Left lung (tissue), 4 donors: ENCODE measurements at regions not wholly inside any gene's neighbourhood (a gene's known extent, or its start where the extent isn't known, plus 50 kb on each side); places are given as distances from the start of the nearest gene placed in this dataset.

Experiments used
- ATAC-seq: fragments of 200-7000 bp; cut with Tn5 transposase; one replicate; pipeline ENCODE4 v1.9.1; 2020; ENCODE audit warnings: moderate library complexity
- DNase-seq, 4 donors: peaks; one replicate each; pipeline ENCODE4 v3.0.0-alpha.2; 2013 to 2020
- H3K27ac ChIP-seq, 2 donors: fragments of 200-600 bp; sonication (generic) in 1 of 2; one replicate each; pipeline versions ENCODE4 v1.5.0 to v1.8.0; 2020 to 2021
- H3K27me3 ChIP-seq, 2 donors: fragments of 200-600 bp; sonication (generic) in 1 of 2; one replicate each; pipeline versions ENCODE4 v1.5.0 to v1.8.0; 2020 to 2021
- H3K36me3 ChIP-seq, 2 donors: fragments of 200-600 bp; sonication (generic) in 1 of 2; one replicate each; pipeline versions ENCODE4 v1.5.0 to v1.8.0; 2020 to 2021
- H3K4me1 ChIP-seq, 2 donors: fragments of 200-600 bp; one replicate each; pipeline ENCODE4 v1.8.0; 2021
- H3K4me3 ChIP-seq, 2 donors: fragments of 200-600 bp; sonication (generic) in 1 of 2; one replicate each; pipeline versions ENCODE4 v1.5.0 to v1.8.0; 2020 to 2021; ENCODE audit warnings: mild to moderate bottlenecking in 1 of 2
- H3K9me3 ChIP-seq, 2 donors: fragments of 200-600 bp; sonication (generic) in 1 of 2; one replicate each; pipeline versions ENCODE4 v1.5.0 to v1.8.0; 2020 to 2021
- CTCF ChIP-seq, 2 donors: fragments of 200-600 bp; sonication (generic) in 1 of 2; IDR thresholded peaks; one replicate each; pipeline versions ENCODE4 v1.5.0 to v1.8.0; 2021; ENCODE audit warnings: antibody characterized with exemption in 2 of 2
- intact Hi-C, 2 donors: fragments of 100-400 bp; cut with DNase I; formaldehyde crosslinking; loops; one replicate each; pipeline versions ENCODE4 v1.11.2 to v1.14.2; 2022
- donor health status: DM: no; HTN: yes; CAD: no.
- donor health status: DM: no; HTN: no; CAD: no.

DNA sequence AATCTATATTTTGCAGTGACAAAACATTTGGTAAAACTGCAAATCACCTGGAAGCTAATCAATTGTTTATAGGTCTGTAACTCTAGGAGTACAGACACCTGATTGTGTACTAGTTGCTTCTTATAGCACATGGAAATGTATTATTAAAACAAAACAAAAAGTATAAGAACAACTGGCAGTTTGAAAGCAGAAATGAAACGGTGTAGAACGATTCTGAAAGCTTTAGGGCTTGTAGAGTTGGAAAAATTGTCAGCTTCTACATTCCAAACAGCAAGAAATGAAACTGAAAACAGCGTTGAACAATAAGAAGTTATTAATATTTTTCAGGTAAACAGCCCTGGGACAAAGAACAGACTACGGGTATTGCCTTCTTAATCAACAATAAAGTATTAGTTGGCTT is 273.3 kb downstream of the OLFM3 start:
- DNase-seq = no peak
- peaks cover 0 to 3% of the 10 kb centered on the region in 2 donors for H3K9me3 ChIP-seq
- no peaks in the 10 kb centered on the region for H3K36me3 ChIP-seq
- no peak for TF ChIP-seq CTCF (IDR thresholded peaks at IDR 0.05)
- H3K27me3 ChIP-seq = no peaks in the 10 kb centered on the region
- H3K27ac ChIP-seq = no peak overlapping the region
- no peak for ATAC-seq
- H3K4me3 ChIP-seq = no peak overlapping the region
- intact Hi-C loops = no loop called here
- no peaks in the 10 kb centered on the region for H3K4me1 ChIP-seq

GRCh38 chr1:101728029-101728428 is 268.7 kb downstream of the OLFM3 start:
- Histone ChIP-seq H3K4me3 (no peak overlapping the region), H3K36me3 (no peaks in the 10 kb centered on the region), H3K27ac (no peak overlapping the region), H3K9me3 (peaks cover 0 to 3% of the 10 kb centered on the region in 2 donors), H3K27me3 (no peaks in the 10 kb centered on the region), H3K4me1 (no peaks in the 10 kb centered on the region)
- DNase-seq (no peak), ATAC-seq (no peak)
- intact Hi-C loops = no loop called here
- TF ChIP-seq CTCF (IDR thresholded peaks at IDR 0.05) = no peak

DNA sequence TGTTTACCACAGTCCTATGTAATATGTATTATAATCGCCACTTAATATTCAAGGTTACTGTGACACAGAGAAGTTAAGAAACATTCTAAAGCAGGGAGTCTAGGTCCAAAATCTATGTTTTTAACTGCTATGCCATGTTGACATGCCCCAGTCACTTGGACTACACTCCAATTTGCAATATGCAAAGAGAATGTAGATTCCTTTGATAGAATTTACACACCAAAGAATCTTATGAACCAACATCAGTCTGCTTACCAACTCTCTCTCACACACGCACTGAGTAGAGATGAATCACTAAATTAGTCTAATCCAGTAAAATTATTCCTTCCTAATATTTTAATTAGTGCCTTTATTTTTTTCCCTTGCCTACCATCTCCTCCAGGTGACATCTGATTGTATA is 266.2 kb downstream of the OLFM3 start:
- Histone ChIP-seq H3K4me3 (no peak overlapping the region), H3K9me3 (no peaks in the 10 kb centered on the region), H3K4me1 (no peaks in the 10 kb centered on the region), H3K27ac (no peak overlapping the region), H3K36me3 (no peaks in the 10 kb centered on the region), H3K27me3 (no peaks in the 10 kb centered on the region)
- intact Hi-C loops = no loop called here
- no peak for DNase-seq
- TF ChIP-seq CTCF (IDR thresholded peaks at IDR 0.05) = no peak
- no peak for ATAC-seq

DNA sequence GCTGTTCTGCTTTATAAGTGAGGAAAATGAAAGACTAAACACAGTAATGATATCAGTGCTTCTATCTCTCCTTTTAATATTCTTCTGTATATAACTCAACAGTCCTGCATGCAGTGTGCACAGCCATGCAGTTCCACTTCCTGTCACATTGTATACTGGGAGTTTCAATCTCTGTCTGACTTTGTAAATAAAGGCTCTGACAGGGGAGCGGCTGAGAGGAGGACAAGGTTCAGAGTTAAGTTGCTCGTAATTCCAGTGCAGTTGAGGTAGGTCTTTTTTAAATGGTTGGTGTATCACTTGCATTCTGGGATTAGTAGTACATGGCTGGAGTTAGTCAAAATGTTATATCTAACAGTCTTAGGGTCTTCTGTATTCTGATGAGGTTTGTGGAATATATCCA is 264.5 kb downstream of the OLFM3 start:
- intact Hi-C loops = no loop called here
- Histone ChIP-seq H3K36me3 (no peaks in the 10 kb centered on the region), H3K4me1 (no peaks in the 10 kb centered on the region), H3K27me3 (no peaks in the 10 kb centered on the region), H3K4me3 (no peak overlapping the region), H3K9me3 (no peaks in the 10 kb centered on the region), H3K27ac (no peak overlapping the region)
- ATAC-seq = no peak
- no peak for DNase-seq
- TF ChIP-seq CTCF (IDR thresholded peaks at IDR 0.05) = no peak

GRCh38 chr1:101733340-101733739 is 263.4 kb downstream of the OLFM3 start:
- Histone ChIP-seq H3K36me3 (no peaks in the 10 kb centered on the region), H3K4me3 (no peak overlapping the region), H3K4me1 (no peaks in the 10 kb centered on the region), H3K27me3 (no peaks in the 10 kb centered on the region), H3K27ac (no peak overlapping the region), H3K9me3 (no peaks in the 10 kb centered on the region)
- intact Hi-C loops = no loop called here
- DNase-seq (no peak), ATAC-seq (no peak)
- no peak for TF ChIP-seq CTCF (IDR thresholded peaks at IDR 0.05)
